AG10803 (cell line): ENCODE measurements at regions not wholly inside any gene's neighbourhood (a gene's known extent, or its start where the extent isn't known, plus 50 kb on each side); places are given as distances from the start of the nearest gene placed in this dataset.

Source experiments
- DNase-seq: peaks from one replicate; pipeline ENCODE4 v3.0.0; 2010; ENCODE audit warnings: low read depth
- H3K4me3 ChIP-seq: 2 replicates; pipeline ENCODE4 v1.5.1; 2011; ENCODE audit warnings: mild to moderate bottlenecking, low read length, control low read depth
- TF ChIP-seq, protein P1 (sequence below): conservative IDR thresholded peaks from 2 replicates; pipeline ENCODE4 v1.5.1; 2011; ENCODE audit warnings: mild to moderate bottlenecking, low read length, control low read depth, inconsistent platforms

- DNase-seq: no peak
- no peak overlapping the region for H3K4me3 ChIP-seq
- TF ChIP-seq, protein P1, sequence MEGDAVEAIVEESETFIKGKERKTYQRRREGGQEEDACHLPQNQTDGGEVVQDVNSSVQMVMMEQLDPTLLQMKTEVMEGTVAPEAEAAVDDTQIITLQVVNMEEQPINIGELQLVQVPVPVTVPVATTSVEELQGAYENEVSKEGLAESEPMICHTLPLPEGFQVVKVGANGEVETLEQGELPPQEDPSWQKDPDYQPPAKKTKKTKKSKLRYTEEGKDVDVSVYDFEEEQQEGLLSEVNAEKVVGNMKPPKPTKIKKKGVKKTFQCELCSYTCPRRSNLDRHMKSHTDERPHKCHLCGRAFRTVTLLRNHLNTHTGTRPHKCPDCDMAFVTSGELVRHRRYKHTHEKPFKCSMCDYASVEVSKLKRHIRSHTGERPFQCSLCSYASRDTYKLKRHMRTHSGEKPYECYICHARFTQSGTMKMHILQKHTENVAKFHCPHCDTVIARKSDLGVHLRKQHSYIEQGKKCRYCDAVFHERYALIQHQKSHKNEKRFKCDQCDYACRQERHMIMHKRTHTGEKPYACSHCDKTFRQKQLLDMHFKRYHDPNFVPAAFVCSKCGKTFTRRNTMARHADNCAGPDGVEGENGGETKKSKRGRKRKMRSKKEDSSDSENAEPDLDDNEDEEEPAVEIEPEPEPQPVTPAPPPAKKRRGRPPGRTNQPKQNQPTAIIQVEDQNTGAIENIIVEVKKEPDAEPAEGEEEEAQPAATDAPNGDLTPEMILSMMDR: no peak
Measured at GRCh38 chr22:48263791-48264351, 1501.4 kb downstream of the TBC1D22A start.

DNA sequence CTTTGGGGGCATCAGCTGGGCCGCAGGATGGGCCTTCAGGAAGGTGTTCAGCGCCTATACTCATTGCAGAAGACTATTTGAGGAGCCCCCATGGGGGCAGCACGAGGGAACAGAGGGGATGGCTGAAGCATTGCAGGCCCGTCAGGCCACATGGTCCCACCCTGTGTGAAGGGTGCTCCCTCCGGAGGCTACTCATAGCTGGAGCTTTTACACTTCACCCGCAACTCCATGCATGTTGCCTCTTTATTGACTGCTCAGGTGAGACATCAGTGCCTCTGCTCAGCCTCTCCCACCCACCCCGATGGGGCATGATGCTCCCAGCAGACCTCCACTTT is 1500.9 kb downstream of the TBC1D22A start:
- H3K4me3 ChIP-seq: no peak overlapping the region
- DNase-seq: no peak
- TF ChIP-seq, protein P1: no peak

- TF ChIP-seq, protein P1: no peak
- DNase-seq: no peak
- no peak overlapping the region for H3K4me3 ChIP-seq
Measured at GRCh38 chr22:48262596-48263430, 1500.4 kb downstream of the TBC1D22A start.

DNA sequence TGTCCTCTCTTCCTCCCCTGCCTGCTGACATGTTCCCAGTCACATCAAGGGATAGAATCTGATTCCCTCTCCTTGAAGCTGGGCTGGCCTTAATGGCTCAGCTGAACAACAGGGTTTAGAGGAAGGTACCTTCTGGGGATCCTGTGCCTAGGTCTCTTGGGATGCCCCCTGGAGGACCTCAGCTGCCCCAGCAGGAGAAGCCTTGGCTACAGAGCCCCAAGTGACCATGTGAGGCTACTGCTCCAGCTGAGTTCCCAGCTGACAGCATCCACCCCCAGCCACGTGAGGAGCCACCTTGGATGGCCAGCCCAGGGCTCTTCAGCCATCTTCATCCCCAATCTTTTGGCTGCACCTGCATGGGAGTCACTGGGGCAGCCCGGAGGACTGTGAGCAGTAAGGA is 1499.3 kb downstream of the TBC1D22A start:
- no peak overlapping the region for H3K4me3 ChIP-seq
- no peak for DNase-seq
- TF ChIP-seq, protein P1: no peak

GRCh38 chr22:48261048-48261621 is 1498.7 kb downstream of the TBC1D22A start:
- H3K4me3 ChIP-seq: no peak overlapping the region
- TF ChIP-seq, protein P1: no peak
- no peak for DNase-seq

DNA sequence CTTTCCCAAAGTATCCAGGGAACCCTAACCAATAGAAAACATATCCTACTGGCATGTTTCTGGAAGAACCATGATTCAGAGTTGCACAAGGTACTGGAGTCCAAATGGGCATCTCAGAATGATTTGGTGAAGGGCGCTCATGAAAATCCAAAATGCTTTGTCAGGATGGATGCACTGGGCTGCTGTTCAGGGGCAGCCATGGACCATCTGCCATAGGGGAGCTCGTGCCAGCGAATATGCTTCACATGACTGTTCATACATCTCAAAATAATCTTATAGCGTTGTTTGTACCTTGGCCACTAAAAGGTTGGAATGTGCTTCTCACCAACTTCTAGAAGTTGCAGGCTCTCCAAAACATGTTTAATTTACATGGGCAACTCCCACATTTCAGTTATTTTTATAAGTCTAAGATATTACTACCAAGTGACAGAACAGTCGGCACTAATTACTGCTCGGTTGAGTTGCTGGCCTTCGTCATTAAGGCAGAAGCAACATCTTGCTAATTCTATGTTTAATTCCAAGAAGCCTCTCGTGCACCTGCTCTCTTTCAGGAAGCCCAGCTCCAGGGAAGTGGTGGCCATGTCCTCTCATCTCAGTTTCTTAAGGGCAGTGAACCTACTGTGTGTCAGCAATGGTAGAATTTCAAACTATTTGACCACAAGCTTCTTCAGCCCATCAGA is 1497.7 kb downstream of the TBC1D22A start:
- DNase-seq: no peak
- H3K4me3 ChIP-seq: no peak overlapping the region
- TF ChIP-seq, protein P1: no peak
